DMS 273 treated with DMSO at 0.1 percent for 48 hours (cell line): ENCODE measurements at regions not wholly inside any gene's neighbourhood (a gene's known extent, or its start where the extent isn't known, plus 50 kb on each side); places are given as distances from the start of the nearest gene placed in this dataset.

Experiments
- DNase-seq: peaks from one replicate; lab custom pipeline; 2025; lab: John Stamatoyannopoulos, UW

GRCh38 chr10:118501171-118501570 lies 94.3 kb downstream of the PRLHR start:
- DNase-seq: no peak

- DNase-seq: no peak
Observed at GRCh38 chr10:118500477-118501104, 94.9 kb downstream of the PRLHR start.

GRCh38 chr10:118499186-118499585 lies 96.3 kb downstream of the PRLHR start:
- DNase-seq: no peak

GRCh38 chr10:118498623-118499022 lies 96.8 kb downstream of the PRLHR start:
- no peak for DNase-seq

- peak; percentile 6 for DNase-seq
Observed at GRCh38 chr10:118497227-118497626, 98.2 kb downstream of the PRLHR start.

GRCh38 chr10:118496525-118496924 lies 98.9 kb downstream of the PRLHR start:
- DNase-seq: no peak

GRCh38 chr10:118495499-118495898 lies 99.9 kb downstream of the PRLHR start:
- DNase-seq: no peak

- no peak for DNase-seq
Observed at GRCh38 chr10:118491055-118491454, 104.4 kb downstream of the PRLHR start.

- DNase-seq: no peak
Observed at GRCh38 chr10:118488710-118489497, 106.5 kb downstream of the PRLHR start.

GRCh38 chr10:118485641-118486040 lies 109.8 kb downstream of the PRLHR start:
- DNase-seq: no peak

GRCh38 chr10:118484152-118484871 lies 111.1 kb downstream of the PRLHR start:
- DNase-seq: no peak

- DNase-seq: no peak
Observed at GRCh38 chr10:118483496-118483895, 112.0 kb downstream of the PRLHR start.

- no peak for DNase-seq
Observed at GRCh38 chr10:118482393-118483331, 112.8 kb downstream of the PRLHR start.

- DNase-seq: no peak
Observed at GRCh38 chr10:118481871-118482270, 113.6 kb downstream of the PRLHR start.

GRCh38 chr10:118475214-118475613 lies 120.2 kb downstream of the PRLHR start:
- no peak for DNase-seq

GRCh38 chr10:118474111-118474510 lies 121.3 kb downstream of the PRLHR start:
- no peak for DNase-seq

- DNase-seq: no peak
Observed at GRCh38 chr10:118473305-118473960, 122.0 kb downstream of the PRLHR start.

GRCh38 chr10:118472415-118473304 lies 122.8 kb downstream of the PRLHR start:
- DNase-seq: no peak

GRCh38 chr10:118471863-118472262 lies 123.6 kb downstream of the PRLHR start:
- no peak for DNase-seq

GRCh38 chr10:118470470-118470869 lies 125.0 kb downstream of the PRLHR start:
- DNase-seq: no peak
